ENCODE measurements at regions not wholly inside any gene's neighbourhood (a gene's known extent, or its start where the extent isn't known, plus 50 kb on each side); places are given as distances from the start of the nearest gene placed in this dataset.

GRCh38 chr1:58155418-58156123 lies 391.0 kb downstream of the OMA1 start:
- no peaks in the 10 kb centered on the region for H3K9me3 ChIP-seq (ENCODE audit: low read depth, low read length, poor library complexity, severe bottlenecking)
- BruUV-seq (replicated peaks): no TSS peak

GRCh38 chr1:58154256-58154655 lies 392.3 kb downstream of the OMA1 start:
- DNase-seq (ENCODE audit: low spot score): no peak
- no TSS peak for BruUV-seq (replicated peaks)
- Histone ChIP-seq H3K9me3 (ENCODE audit: low read depth, low read length, poor library complexity, severe bottlenecking) (no peaks in the 10 kb centered on the region), H3K27me3 (replicated peaks; ENCODE audit: insufficient read depth, low read depth, low read length, poor library complexity) (no peaks in the 10 kb centered on the region), H3K27ac (ENCODE audit: low read depth, low read length, poor library complexity, severe bottlenecking) (no peak overlapping the region), H3K36me3 (ENCODE audit: insufficient read depth, low read length, poor library complexity, severe bottlenecking) (no peaks in the 10 kb centered on the region), H3K4me1 (ENCODE audit: insufficient read depth, low read length, poor library complexity, severe bottlenecking) (peaks cover 30% of the 10 kb centered on the region), H3K4me3 (ENCODE audit: low read depth, low read length, poor library complexity, severe bottlenecking) (no peak overlapping the region)
- TF ChIP-seq CTCF (conservative IDR thresholded peaks at IDR 0.05; ENCODE audit: low read depth, low read length): no peak
- no peak for TF ChIP-seq EZH2 (IDR thresholded peaks at IDR 0.05; ENCODE audit: borderline replicate concordance, low read depth, low read length, poor library complexity, severe bottlenecking)
- CTCF ChIA-PET: no interaction called here
- intact Hi-C loops (cut with micrococcal nuclease; ENCODE audit: unreplicated experiment): no loop called here
- POLR2A ChIA-PET (ENCODE audit: low non-redundant PET): no interaction called here

More at GRCh38 chr1:58155418-58156123, 391.0 kb downstream of the OMA1 start:
- TF ChIP-seq CTCF (conservative IDR thresholded peaks at IDR 0.05; ENCODE audit: low read depth, low read length) (peak; percentile 86), EZH2 (IDR thresholded peaks at IDR 0.05; ENCODE audit: borderline replicate concordance, low read depth, low read length, poor library complexity, severe bottlenecking) (no peak)
- H3K27ac ChIP-seq (ENCODE audit: low read depth, low read length, poor library complexity, severe bottlenecking): no peak overlapping the region
- no peak overlapping the region for H3K4me3 ChIP-seq (ENCODE audit: low read depth, low read length, poor library complexity, severe bottlenecking)
- peaks cover 30% of the 10 kb centered on the region for H3K4me1 ChIP-seq (ENCODE audit: insufficient read depth, low read length, poor library complexity, severe bottlenecking)
- intact Hi-C loops (cut with micrococcal nuclease; ENCODE audit: unreplicated experiment): loop anchor here (5.0 kb wide), 1 partner anchor 733 kb away; the partner anchor contains the start of gene DAB1
- no peaks in the 10 kb centered on the region for H3K27me3 ChIP-seq (replicated peaks; ENCODE audit: insufficient read depth, low read depth, low read length, poor library complexity)
- peak; percentile 65 for DNase-seq (ENCODE audit: low spot score)
- CTCF ChIA-PET: no interaction called here
- no peaks in the 10 kb centered on the region for H3K36me3 ChIP-seq (ENCODE audit: insufficient read depth, low read length, poor library complexity, severe bottlenecking)
- POLR2A ChIA-PET (ENCODE audit: low non-redundant PET): no interaction called here

- H3K4me3 ChIP-seq (ENCODE audit: low read depth, low read length, poor library complexity, severe bottlenecking): no peak overlapping the region
- ChIA-PET POLR2A (ENCODE audit: low non-redundant PET) (no interaction called here), CTCF (no interaction called here)
- H3K4me1 ChIP-seq (ENCODE audit: insufficient read depth, low read length, poor library complexity, severe bottlenecking): peaks cover 16% of the 10 kb centered on the region
- intact Hi-C loops (cut with micrococcal nuclease; ENCODE audit: unreplicated experiment): no loop called here
- no peaks in the 10 kb centered on the region for H3K9me3 ChIP-seq (ENCODE audit: low read depth, low read length, poor library complexity, severe bottlenecking)
- TF ChIP-seq EZH2 (IDR thresholded peaks at IDR 0.05; ENCODE audit: borderline replicate concordance, low read depth, low read length, poor library complexity, severe bottlenecking) (no peak), CTCF (conservative IDR thresholded peaks at IDR 0.05; ENCODE audit: low read depth, low read length) (no peak)
- BruUV-seq (replicated peaks): no TSS peak
- DNase-seq (ENCODE audit: low spot score): no peak
- H3K27ac ChIP-seq (ENCODE audit: low read depth, low read length, poor library complexity, severe bottlenecking): no peak overlapping the region
- no peaks in the 10 kb centered on the region for H3K36me3 ChIP-seq (ENCODE audit: insufficient read depth, low read length, poor library complexity, severe bottlenecking)
- no peaks in the 10 kb centered on the region for H3K27me3 ChIP-seq (replicated peaks; ENCODE audit: insufficient read depth, low read depth, low read length, poor library complexity)
Measured at GRCh38 chr1:58152697-58153096, 393.8 kb downstream of the OMA1 start.
